NCI-H446 treated with DMSO at 0.1 percent for 48 hours (cell line): ENCODE measurements at regions not wholly inside any gene's neighbourhood (a gene's known extent, or its start where the extent isn't known, plus 50 kb on each side); places are given as distances from the start of the nearest gene placed in this dataset.

Experiments
- DNase-seq: peaks from one replicate; lab custom pipeline; 2025; lab: John Stamatoyannopoulos, UW

DNA sequence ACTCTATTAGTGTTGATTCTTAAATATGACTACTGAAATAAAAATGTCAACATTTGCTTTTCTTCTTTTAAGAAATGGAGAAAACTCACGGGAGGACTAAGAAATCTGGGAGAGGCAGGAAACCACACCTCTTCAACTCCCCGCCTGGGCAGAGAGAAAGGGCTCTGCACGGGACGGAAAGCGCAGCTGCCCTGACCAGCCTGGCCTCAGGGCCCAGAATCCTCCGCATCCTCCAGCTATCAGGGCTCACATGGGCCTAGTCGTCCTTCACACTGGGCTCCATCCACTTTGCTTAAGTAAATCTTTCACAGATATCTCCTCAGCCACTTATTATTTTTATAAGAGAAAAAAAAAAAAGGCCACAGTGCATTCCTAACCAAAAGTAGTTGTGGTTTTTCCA, 215.1 kb downstream of the TBXT start:
- no peak for DNase-seq

DNA sequence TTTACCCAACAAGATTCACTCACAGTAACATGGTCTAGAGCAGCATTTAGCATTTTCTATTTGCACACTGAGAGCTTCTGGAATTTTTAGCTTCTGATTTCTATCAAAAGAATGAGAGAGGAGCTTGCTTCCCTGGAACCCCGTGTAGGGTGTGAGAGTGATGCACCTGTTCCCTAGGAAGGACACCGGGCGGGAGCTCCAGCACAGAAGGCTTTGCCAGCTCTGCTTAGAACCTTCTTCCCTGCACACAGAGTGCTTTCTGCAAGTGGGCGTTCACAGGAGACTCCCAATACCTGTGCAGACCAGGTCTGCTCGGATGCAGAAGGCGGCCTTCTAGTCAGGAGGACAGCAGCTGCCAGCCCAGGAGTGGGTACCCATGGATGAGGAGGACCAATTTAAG, 217.3 kb downstream of the TBXT start:
- DNase-seq = no peak

DNA sequence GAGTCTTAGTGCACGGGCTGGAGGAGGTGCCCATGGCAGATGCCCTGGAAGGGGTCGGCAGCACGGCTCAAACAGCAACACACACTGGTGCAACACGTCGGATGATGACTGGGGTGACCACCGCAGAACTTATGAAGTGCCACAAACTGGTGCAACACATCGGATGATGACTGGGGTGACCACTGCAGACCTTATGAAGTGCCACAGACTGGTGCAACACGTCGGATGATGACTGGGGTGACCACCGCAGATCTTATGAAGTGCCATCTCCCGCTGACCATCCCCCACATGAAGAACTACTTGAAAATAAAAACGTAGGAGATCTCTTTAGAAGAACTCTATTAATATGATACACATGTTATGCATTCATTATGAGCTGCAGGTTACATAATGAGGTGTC, 218.3 kb downstream of the TBXT start:
- no peak for DNase-seq

DNA sequence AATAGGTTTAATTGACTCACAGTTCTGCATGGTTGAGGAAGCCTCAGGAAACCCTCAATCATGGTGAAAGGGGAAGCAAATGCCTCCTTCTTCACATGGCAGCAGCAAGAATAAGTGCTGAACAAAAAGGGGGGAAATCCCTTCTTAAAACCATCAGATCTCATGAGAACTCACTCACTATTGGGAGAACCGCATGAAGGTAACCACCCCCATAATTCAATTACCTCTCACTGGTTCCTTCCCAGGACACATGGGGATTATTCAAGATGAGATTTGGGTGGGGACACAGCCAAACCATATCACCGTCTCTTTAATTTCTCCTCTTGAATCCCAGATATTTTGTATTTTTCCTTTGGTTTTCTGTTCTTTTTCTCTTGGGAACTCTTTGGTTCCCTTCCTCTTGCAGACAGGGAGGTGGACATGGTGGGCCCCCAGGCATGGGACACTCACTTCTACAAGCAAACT, 223.6 kb downstream of the TBXT start:
- DNase-seq = no peak

DNA sequence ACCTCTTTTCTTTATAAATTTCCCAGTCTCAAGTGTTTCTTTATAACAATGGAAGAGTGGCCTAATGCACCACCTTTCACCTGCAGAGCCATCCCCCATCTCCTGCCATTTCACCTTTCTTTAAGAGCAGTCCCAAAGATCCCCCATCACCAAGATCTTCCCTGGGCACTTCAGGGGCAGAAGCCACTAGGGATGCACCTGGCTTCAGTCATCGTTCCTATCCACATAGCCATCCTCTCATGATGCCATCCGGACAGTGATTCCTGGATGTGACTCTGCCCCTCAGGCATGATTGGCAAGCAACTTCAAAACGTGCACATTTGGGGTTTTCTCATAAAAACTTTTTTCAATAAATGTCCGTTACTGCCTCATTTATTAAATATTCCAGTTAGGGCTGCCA, 225.9 kb downstream of the TBXT start:
- no peak for DNase-seq

DNA sequence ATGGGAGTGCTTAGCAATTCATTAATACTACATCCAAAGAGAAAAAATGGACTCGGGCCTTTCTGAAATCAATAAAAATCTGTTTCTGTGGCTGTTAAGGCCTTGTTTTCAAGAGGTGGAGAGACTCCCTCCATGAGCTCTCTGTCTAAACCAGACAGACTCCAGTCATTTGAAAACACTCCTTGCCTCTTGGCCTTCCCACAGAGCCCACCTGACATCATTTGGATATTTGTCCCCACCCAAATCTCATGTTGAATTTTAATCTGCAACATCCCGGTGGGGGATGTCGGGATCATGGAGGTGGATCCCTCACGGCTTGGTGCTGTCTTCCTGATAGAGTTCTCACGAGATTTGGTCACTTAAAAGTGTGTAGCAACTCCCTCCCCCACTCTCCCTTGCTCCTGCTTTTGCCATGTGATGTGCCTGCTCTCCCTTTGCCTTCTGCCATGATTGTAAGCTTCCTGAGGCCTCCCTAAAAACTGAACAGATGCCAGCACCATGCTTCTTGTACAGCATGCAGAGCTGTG, 226.3 kb downstream of the TBXT start:
- DNase-seq = no peak

DNA sequence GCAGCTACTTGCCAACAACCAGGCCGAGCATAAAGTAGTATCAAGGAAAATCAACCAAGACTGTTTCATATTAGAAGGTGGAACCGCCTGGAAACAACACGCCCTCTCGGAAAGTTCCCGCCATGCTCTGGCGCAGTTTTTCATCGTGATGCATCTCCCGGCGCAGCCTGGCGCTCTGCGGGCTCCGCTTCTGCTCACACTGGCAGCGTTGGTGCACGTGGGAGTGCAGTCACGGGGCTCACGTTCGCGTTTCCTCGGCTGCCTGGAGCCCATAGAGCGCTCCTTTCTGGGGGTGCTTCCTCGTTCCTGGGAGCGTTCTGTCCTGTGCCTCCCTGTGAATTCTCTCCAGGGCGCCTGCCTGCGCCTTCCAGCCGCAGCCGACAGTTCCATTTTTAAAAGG, 227.3 kb downstream of the TBXT start:
- no peak for DNase-seq

DNA sequence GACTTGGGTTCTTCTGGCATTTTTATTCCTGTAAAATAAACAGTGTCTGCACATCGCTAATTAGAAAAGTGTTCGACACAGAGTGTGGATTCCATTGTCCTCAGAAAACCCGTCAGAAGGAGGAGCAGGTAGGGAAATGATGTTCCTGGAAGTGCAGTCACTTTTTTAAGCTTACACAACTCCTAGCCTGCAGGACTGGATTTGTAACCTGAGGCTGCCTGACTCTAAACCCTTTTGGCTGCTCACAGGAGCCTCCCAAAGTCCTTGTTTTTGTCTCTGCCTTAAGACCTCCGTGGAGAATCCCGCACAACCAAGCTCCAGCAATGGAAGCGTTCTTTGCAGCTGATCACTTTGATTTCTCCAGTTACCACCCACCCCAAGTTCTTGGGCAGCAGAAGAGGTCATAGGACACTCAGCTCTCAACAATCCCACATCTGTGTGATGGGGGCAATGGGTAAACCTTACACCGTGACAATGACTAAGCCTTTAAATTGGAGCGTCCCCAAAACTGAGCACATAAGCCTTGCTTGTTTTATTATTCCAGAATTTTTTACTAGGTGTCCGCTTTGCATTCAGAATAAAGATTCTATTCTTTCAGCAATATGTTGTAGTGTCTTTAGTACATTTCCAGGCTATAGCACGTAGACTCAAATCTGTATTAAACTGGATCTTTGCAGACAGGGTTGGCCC, 227.9 kb downstream of the TBXT start:
- no peak for DNase-seq

DNA sequence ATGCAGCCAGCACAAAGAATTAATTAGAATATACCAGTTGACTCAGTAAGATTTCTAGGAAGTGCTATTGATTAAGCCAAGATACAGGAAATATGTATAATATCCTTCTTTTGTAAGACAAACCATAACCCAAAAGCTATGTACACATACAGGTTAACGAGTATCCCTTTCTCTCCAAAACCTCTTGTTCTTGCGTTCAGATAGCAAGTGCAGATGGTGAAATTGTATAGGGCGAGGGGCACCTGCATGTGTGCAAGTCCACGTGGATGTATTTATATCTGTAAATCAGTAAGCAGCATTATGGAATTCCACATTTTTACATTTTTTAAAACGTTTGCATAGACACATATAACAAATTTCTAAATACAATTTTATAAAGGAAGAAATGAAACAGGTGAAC, 228.6 kb downstream of the TBXT start:
- DNase-seq = no peak

DNA sequence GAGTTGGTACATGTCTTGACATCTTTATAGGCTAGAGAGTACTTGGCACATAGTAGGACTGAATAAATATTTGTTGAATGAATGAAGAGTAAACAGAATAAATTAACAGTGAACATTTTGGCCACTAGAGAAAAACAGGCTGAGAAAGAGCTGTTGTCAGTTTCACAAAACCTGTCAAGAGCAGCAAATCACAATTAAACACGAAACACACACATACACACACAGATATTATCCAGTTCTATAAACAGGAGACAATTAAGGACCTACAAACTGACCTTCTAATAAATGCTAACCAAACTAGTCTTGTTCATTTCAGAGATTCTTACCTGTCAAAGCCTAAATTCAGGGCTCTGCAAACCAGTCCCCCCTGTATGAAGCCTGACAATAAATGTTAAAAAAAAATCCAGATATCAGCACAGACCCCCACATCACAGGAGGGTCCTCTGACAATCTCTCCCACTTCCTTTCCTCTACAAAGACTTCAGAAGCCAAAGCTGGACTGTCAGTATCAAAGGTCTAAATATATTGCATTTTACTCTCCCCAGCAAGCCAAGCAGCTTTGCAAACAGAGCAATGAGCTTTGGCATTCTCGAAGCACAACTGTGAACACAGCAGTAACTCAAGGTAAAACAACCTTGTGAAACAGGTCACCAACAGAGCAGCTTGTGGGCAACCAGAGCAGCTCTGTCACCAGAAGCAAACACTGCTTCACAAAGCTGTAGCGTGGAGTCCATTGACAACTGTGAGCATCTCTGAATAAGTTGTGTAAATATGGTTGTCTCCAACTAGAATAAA, 229.9 kb downstream of the TBXT start:
- no peak for DNase-seq

DNA sequence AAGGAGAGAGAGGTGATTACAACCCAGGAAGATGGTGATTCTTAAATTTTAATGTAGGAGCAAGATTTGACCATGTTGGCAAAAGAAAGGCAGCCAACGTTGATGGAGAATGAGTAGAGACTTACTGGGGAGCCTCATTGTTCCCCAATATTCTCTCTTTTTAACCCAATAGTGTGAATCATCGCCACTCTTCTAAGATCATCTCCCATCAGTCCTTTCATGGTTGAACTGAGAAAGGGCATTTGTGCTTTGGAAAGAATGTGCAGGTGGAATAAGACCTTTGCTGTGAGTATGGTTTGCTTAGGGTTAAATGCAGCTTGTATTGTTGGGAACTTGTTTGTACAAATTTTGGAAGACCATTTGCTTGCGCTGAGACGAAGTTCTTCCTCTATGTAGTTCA, 231.0 kb downstream of the TBXT start:
- DNase-seq = no peak

DNA sequence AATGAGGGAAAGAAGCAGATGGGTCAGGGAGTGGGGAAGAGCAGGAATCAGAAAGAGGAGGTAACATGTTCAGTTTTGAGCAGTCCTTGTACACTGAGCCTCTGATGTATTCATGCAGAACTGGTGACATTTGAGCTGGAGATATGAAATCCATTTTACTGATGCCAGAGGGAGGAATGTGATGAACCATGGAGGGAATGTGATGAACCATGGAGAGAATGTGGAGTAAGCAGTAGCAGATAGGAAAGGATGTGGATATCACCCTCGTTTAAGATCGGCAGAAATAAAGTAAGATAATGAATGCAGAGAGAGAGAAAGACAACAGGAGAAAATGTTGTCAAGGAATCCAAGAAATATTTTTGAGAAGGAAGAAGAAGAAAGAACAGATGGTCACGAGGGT, 231.6 kb downstream of the TBXT start:
- DNase-seq = no peak

DNA sequence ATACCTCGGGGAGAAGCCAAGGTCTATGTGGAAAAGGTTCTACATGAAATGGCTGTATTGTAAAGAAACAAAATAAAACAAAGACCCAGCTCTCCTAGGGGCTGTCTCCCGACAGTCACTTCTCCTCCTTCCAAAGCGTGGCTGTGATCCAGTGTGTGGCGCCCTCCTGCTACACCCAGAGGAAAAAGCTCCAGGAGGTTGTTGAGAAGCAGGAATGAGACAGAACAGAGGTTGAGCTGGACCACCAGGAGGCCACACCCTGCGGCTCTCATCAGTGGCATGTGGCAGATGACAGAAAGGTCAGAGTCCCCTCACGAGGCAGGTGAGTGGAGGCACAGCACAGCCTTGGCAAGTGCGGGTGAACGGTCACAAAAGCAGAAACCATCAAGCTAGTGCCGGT, 236.0 kb downstream of the TBXT start:
- no peak for DNase-seq

DNA sequence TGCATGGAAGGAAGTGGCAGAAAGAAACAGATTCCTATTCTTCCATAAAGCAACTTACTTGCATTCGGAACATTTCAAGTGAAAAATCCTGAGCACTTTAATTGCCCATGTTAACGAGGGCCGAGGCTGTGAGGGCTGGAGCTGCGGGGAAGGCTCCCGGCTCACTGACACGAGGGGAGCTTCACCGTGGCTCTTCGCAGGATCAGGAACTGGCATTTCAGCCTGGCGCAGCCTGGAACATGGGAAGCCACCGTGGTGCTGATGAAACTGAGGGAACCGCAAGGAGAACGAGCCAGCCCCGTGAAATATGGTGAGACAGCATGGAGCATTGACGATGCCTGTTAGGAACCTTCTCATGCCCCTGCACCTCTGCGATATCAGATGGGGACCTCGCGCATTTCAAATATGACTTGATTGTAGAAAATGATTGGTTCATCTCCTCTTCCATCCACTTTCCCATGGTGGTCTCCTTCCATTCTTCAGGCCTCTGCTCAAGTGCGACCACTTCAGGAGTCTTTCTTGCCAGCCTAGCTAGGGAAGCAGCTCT, 236.9 kb downstream of the TBXT start:
- DNase-seq = no peak

DNA sequence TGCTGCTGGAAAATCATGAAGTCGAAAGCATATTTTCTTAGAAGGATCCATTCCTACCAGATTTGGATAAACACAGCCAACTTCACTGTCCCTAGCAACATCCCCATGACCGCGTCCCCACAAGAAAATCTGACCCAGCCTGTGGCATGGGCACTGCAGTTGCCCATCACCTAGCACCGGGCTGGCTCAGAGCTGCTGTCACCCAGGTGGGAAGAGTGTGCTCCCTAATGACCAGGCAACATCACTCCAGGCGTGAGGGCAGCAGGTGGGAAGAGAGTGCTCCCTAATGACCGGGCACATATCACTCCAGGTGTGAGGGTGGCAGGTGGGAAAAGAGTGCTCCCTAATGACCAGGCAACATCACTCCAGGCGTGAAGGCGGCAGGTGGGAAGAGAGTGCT, 238.0 kb downstream of the TBXT start:
- DNase-seq = no peak

DNA sequence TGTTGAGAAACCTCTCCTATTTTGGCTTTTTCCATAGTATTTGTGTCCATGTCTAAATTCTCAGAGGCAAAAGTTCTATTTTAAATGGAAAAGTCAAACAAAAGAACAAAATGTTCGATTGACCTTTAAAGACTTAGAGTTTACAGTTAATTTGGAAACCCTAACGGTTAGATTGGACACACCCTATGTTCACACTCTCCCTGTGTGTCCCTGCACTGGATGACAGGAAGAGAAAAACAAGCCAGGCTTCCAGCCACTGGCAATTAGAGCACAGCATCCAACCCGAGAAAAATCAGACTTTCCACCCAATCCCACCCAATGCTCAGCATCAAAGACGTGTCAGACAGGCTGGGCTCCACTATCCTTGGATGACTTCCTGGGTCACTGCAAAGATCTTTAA, 241.3 kb downstream of the TBXT start:
- no peak for DNase-seq

DNA sequence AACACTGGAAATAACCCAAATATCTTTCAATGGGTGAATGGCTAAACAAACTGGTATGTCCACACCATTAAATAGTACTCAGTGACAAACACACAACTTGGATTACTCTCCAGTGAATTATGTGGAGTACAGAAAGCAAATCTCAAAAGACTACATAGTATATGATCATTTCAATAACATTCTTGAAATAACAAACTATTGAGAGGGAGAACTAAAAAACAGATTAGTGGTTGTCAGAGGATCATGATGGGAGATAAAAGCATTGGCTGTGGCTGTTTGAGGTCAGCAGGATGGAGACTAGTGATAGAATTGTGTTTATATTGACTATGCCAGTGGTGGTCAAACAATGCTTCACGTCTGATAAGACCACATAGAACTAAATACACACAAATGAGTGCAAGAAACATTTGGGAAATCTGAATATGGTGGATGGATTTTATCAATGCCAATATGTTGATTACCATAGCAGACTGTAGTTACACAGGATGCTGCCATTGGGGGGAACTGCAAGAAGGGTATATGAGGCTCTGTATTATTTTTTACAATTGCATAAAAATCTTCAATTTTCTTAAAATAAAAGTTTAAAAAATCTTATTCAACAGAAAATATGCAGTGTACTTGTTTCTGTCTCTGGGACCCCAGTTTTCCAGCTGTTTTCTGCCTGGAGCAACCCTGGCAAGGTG, 242.0 kb downstream of the TBXT start:
- DNase-seq = no peak

DNA sequence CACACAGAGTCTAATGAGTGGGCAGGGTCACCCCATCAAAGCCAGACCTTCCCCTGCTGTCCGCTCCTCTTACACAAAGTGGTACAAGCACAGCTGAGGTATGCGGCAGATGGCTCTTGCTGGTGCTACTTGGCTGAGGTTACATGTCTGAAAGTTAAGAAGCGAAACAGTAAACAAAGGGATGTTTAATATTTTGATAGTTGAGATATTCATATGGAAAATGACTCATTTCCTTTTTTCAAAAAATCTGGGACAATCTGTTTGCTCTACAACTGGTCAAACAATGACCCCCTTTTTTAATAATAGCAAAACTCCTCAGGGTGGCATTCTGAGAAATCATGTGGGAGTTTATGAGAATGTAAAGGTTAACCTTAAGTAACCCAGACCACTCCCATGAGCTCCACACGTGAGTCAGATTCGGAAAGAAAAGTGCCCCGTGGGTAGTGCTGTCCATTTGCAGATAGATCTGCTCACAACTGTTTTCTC, 245.3 kb downstream of the TBXT start:
- no peak for DNase-seq

DNA sequence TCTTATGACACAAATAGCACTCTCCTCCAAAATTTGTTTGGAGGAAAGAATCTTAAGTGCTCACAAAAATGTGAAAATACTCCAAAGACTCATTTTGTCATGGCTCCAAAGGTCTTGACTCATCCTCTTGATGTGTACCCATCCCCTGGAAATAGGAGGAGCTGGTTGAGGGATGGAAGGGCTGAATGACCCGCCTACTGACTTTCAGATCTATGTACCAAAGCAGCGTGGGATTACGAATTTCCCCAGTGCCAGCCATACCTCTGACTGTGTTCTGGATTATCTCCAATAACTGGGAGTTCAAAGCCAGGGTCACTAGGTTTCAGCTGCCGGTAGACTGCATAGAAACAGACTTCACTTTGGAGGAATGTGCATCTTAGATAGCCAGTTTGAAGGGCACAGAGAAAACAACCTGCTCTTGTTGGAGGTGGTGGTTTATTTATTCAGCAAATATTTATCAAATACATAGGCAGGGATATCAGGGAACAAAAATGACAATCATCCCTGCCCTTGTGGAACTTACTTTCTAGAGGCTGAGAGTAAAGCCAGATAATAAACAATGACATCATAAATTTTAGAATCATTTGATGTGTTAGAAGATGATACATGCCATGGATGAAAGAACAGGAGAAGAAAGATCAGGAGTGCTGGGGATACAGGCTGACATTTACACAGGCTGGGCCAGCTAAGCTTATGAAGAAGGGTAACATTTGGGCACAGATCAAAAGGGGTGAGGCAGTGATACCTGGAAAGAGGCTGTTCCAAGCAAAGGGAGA, 246.6 kb downstream of the TBXT start:
- DNase-seq = no peak

DNA sequence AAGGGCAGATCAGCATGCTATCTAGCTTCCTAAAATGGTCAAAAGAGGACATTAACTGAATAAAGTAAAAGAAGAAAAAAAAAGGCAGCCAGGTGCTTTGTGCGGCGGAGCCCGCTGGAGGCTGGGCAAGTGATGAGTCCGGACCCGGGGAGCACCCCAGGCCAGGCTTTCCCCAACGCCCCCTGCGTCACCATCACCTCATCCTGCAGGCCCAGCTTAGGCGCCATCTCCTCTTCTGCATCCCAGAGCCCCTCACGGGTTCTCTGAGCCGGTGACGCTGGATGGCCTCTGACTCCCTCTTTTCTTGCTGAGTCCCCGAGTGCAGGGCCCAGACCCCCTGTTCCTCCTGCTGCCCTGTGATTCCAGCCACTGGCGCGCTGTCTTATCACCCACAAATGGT, 250.1 kb downstream of the TBXT start:
- no peak for DNase-seq

DNA sequence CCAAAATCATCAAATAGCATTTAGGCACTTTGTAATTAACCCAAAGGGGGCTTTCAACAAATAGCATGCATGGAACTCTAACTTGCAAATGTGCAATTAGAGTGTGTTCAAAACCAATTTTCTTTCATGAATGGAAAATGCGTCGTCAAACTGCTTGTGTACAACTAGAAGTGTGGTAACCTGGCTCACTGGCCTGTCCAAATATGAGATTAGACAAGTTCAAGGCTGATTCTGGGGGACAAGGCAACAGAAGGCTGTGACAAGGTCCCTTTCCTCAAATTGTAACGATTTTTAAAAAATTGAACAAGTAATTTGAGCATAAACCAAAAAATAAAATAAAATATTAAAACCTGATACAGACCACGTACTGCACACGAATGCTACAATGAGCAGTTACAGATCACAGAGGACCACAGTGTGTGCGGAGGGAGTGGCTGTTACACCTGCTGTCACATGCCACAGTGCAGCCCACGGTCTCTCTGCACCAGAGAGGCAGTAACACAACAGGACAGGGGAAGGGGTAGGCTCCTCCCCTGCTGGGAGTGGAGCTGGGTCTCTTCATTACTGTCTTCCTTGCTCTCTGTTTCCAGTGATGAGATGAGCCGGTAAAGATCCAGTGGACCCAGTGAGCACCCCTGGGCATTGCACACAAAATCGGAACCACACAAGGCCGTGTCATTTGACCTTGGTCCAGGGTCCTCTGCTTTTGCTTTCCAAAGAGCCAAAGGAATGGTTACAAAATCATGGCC, 252.2 kb upstream of the PDE10A start:
- DNase-seq = no peak
